CD4-positive, CD25-positive, alpha-beta regulatory T cell (primary cell): ENCODE measurements at regions not wholly inside any gene's neighbourhood (a gene's known extent, or its start where the extent isn't known, plus 50 kb on each side); places are given as distances from the start of the nearest gene placed in this dataset.

Experiments used
- ATAC-seq, 2 donors: fragments of 150-1000 bp; cut with Tn5 transposase; one replicate each; pipeline ENCODE4 v1.10.0; 2021; ENCODE audit warnings: low read depth in 2 of 2, moderate number of reproducible peaks in 2 of 2, moderate library complexity in 1 of 2
- DNase-seq, 3 donors: peaks; one replicate each; pipeline versions ENCODE4 v3.0.0 to v3.0.0-alpha.2; 2012 to 2022; ENCODE audit warnings: mixed read lengths in 1 of 3
- H3K27ac ChIP-seq: one replicate; pipeline ENCODE4 v1.7.0; 2013; ENCODE audit warnings: mild to moderate bottlenecking, low read length; ENCODE audit not compliant: insufficient read depth, poor library complexity, severe bottlenecking
- H3K27me3 ChIP-seq: one replicate; pipeline ENCODE4 v1.7.0; 2013; ENCODE audit warnings: low read length; ENCODE audit not compliant: control insufficient read depth, insufficient read depth
- H3K36me3 ChIP-seq: one replicate; pipeline ENCODE4 v1.7.0; 2013; ENCODE audit warnings: mild to moderate bottlenecking, low read length, moderate library complexity; ENCODE audit not compliant: control insufficient read depth, insufficient read depth
- H3K4me1 ChIP-seq: 2 replicates; pipeline ENCODE4 v1.7.0; 2013; ENCODE audit warnings: mild to moderate bottlenecking, low read length; ENCODE audit not compliant: insufficient read depth, control insufficient read depth, poor library complexity, severe bottlenecking
- H3K4me3 ChIP-seq: one replicate; pipeline ENCODE4 v1.7.0; 2013; ENCODE audit warnings: low read depth, mild to moderate bottlenecking, low read length, moderate library complexity
- H3K9me3 ChIP-seq, 2 experiments: 1 replicate in 1 of 2; 2 replicates in 1 of 2; pipeline ENCODE4 v1.7.0; 2013; ENCODE audit warnings: low read length in 2 of 2, mild to moderate bottlenecking in 1 of 2, moderate library complexity in 1 of 2; ENCODE audit not compliant: control insufficient read depth in 2 of 2
- H3K27ac Mint-ChIP-seq, 3 donors: one replicate each; pipeline ENCODE4 v1.8.0; 2020 to 2022; ENCODE audit warnings: mild to moderate bottlenecking in 3 of 3, mixed read lengths in 3 of 3, moderate library complexity in 2 of 3
- H3K27me3 Mint-ChIP-seq: one replicate; pipeline ENCODE4 v1.8.0; 2022; ENCODE audit warnings: mild to moderate bottlenecking, mixed read lengths
- H3K36me3 Mint-ChIP-seq: one replicate; pipeline ENCODE4 v1.8.0; 2020; ENCODE audit warnings: mixed read lengths
- H3K4me1 Mint-ChIP-seq, 4 donors: one replicate each; pipeline ENCODE4 v1.8.0; 2020 to 2022; ENCODE audit warnings: mixed read lengths in 4 of 4, mild to moderate bottlenecking in 1 of 4
- H3K4me3 Mint-ChIP-seq, 4 donors: one replicate each; pipeline ENCODE4 v1.8.0; 2020 to 2022; ENCODE audit warnings: mild to moderate bottlenecking in 4 of 4, mixed read lengths in 4 of 4, moderate library complexity in 3 of 4
- H3K9me3 Mint-ChIP-seq, 7 donors: one replicate each; pipeline ENCODE4 v1.8.0; 2020 to 2022; ENCODE audit warnings: mixed read lengths in 7 of 7, mild to moderate bottlenecking in 3 of 7, moderate library complexity in 2 of 7

DNA sequence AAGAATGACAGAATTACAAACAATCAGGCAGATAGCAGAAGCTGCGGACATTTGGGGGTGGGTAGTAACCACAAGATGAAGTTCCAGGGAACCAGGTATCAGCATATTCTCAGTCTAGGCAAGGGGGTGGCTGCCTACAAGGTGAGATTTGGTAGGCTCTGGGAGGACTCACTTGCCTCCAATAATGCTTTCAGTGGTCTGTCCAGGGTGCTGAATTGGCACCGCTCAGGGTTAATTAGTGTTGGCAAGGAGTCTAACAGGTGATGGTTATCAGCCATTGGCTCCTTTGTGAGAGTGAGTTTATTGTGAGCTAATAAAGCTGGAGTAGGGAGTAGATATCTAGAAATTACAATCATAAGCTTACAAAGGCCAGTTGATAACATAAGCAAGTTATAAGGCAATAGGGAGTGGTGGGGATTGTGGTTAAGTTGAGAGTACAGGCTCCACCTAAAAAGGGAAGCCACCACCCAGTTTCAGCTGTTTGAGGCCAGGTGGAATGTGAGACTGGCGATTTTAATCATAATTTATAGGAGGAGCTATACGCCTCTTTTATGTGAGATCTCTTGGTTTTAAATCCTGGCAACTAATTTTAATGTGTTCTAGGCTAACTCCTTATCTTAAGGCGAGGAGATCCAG lies 320.5 kb downstream of the MIAT start:
- H3K9me3 Mint-ChIP-seq = peaks cover 0 to 3% (median 0%) of the 10 kb centered on the region in 7 donors
- no peak overlapping the region for H3K27ac Mint-ChIP-seq
- H3K4me1 ChIP-seq = no peaks in the 10 kb centered on the region
- no peaks in the 10 kb centered on the region for H3K27me3 ChIP-seq
- DNase-seq (no peak), ATAC-seq (no peak)
- H3K27me3 Mint-ChIP-seq = no peaks in the 10 kb centered on the region
- H3K4me1 Mint-ChIP-seq = no peaks in the 10 kb centered on the region
- no peak overlapping the region for H3K4me3 ChIP-seq
- H3K4me3 Mint-ChIP-seq = no peak overlapping the region
- peaks cover 7% of the 10 kb centered on the region for H3K36me3 Mint-ChIP-seq
- H3K27ac ChIP-seq = no peak overlapping the region
- no peaks in the 10 kb centered on the region for H3K36me3 ChIP-seq
- H3K9me3 ChIP-seq = no peaks in the 10 kb centered on the region

- no peak overlapping the region for H3K4me3 Mint-ChIP-seq
- Histone ChIP-seq H3K27ac (no peak overlapping the region), H3K4me3 (no peak overlapping the region), H3K9me3 (no peaks in the 10 kb centered on the region), H3K36me3 (no peaks in the 10 kb centered on the region), H3K4me1 (no peaks in the 10 kb centered on the region), H3K27me3 (no peaks in the 10 kb centered on the region)
- DNase-seq (no peak), ATAC-seq (no peak)
- H3K4me1 Mint-ChIP-seq = no peaks in the 10 kb centered on the region
- no peaks in the 10 kb centered on the region for H3K27me3 Mint-ChIP-seq
- no peak overlapping the region for H3K27ac Mint-ChIP-seq
- H3K9me3 Mint-ChIP-seq = peaks cover 0 to 3% (median 0%) of the 10 kb centered on the region in 7 donors
- peaks cover 7% of the 10 kb centered on the region for H3K36me3 Mint-ChIP-seq
Observed at GRCh38 chr22:26979294-26979693, 321.9 kb downstream of the MIAT start.

- Histone ChIP-seq H3K4me1 (no peaks in the 10 kb centered on the region), H3K27ac (no peak overlapping the region), H3K27me3 (no peaks in the 10 kb centered on the region), H3K4me3 (no peak overlapping the region), H3K36me3 (no peaks in the 10 kb centered on the region), H3K9me3 (no peaks in the 10 kb centered on the region)
- ATAC-seq (no peak), DNase-seq (no peak)
- Mint-ChIP-seq H3K27me3 (no peaks in the 10 kb centered on the region), H3K27ac (no peak overlapping the region), H3K4me1 (no peaks in the 10 kb centered on the region), H3K9me3 (peaks cover 0 to 3% (median 0%) of the 10 kb centered on the region in 7 donors), H3K4me3 (no peak overlapping the region), H3K36me3 (peaks cover 7% of the 10 kb centered on the region)
Observed at GRCh38 chr22:26981111-26981510, 323.7 kb downstream of the MIAT start.

DNA sequence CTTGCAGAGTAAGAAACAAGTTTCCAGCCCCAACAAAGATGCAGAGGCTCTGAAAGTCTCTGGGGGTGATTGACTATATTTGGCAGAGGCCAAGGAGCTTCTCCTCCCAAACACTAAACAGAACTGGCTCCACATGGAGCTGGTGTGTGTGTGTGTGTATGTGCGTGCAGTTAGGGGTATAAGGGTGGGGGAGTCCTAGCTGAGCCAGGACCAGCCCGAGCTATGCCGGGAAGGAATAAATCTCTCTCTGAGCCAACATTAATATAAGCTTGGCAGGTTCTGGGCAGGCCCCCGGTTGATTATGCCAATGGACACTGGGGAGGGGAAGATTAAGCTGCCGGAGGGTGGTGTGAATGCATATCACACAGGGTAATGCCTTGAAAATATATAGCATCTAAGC lies 324.2 kb downstream of the MIAT start:
- H3K9me3 Mint-ChIP-seq = peaks cover 0 to 3% (median 0%) of the 10 kb centered on the region in 7 donors
- DNase-seq (no peak), ATAC-seq (no peak)
- Histone ChIP-seq H3K27me3 (no peaks in the 10 kb centered on the region), H3K4me3 (no peak overlapping the region), H3K36me3 (no peaks in the 10 kb centered on the region), H3K4me1 (no peaks in the 10 kb centered on the region), H3K27ac (no peak overlapping the region), H3K9me3 (no peaks in the 10 kb centered on the region)
- no peak overlapping the region for H3K4me3 Mint-ChIP-seq
- no peaks in the 10 kb centered on the region for H3K27me3 Mint-ChIP-seq
- H3K4me1 Mint-ChIP-seq = no peaks in the 10 kb centered on the region
- no peak overlapping the region for H3K27ac Mint-ChIP-seq
- H3K36me3 Mint-ChIP-seq = peaks cover 7% of the 10 kb centered on the region

- Mint-ChIP-seq H3K4me3 (no peak overlapping the region), H3K36me3 (peaks cover 7% of the 10 kb centered on the region), H3K4me1 (no peaks in the 10 kb centered on the region), H3K27me3 (no peaks in the 10 kb centered on the region), H3K9me3 (peaks cover 0 to 1% (median 0%) of the 10 kb centered on the region in 7 donors), H3K27ac (no peak overlapping the region)
- Histone ChIP-seq H3K4me3 (no peak overlapping the region), H3K36me3 (no peaks in the 10 kb centered on the region), H3K27ac (no peak overlapping the region), H3K9me3 (no peaks in the 10 kb centered on the region), H3K4me1 (no peaks in the 10 kb centered on the region), H3K27me3 (no peaks in the 10 kb centered on the region)
- DNase-seq (no peak), ATAC-seq (no peak)
Observed at GRCh38 chr22:26983311-26983710, 325.9 kb downstream of the MIAT start.

GRCh38 chr22:26985206-26985605 lies 327.8 kb downstream of the MIAT start:
- H3K4me1 Mint-ChIP-seq = no peaks in the 10 kb centered on the region
- no peak overlapping the region for H3K4me3 Mint-ChIP-seq
- H3K4me1 ChIP-seq = no peaks in the 10 kb centered on the region
- H3K36me3 ChIP-seq = no peaks in the 10 kb centered on the region
- ATAC-seq (no peak), DNase-seq (no peak)
- H3K4me3 ChIP-seq = no peak overlapping the region
- H3K27ac Mint-ChIP-seq = no peak overlapping the region
- no peaks in the 10 kb centered on the region for H3K27me3 Mint-ChIP-seq
- H3K27ac ChIP-seq = no peak overlapping the region
- H3K27me3 ChIP-seq = no peaks in the 10 kb centered on the region
- H3K36me3 Mint-ChIP-seq = peaks cover 7% of the 10 kb centered on the region
- H3K9me3 Mint-ChIP-seq = no peaks in the 10 kb centered on the region
- H3K9me3 ChIP-seq = no peaks in the 10 kb centered on the region

GRCh38 chr22:26985931-26986782 lies 328.8 kb downstream of the MIAT start:
- no peaks in the 10 kb centered on the region for H3K36me3 ChIP-seq
- no peaks in the 10 kb centered on the region for H3K4me1 Mint-ChIP-seq
- no peak for ATAC-seq
- no peaks in the 10 kb centered on the region for H3K36me3 Mint-ChIP-seq
- no peaks in the 10 kb centered on the region for H3K4me1 ChIP-seq
- no peaks in the 10 kb centered on the region for H3K9me3 ChIP-seq
- DNase-seq = no peak
- no peaks in the 10 kb centered on the region for H3K27me3 ChIP-seq
- H3K27me3 Mint-ChIP-seq = no peaks in the 10 kb centered on the region
- H3K4me3 ChIP-seq = no peak overlapping the region
- H3K4me3 Mint-ChIP-seq = no peak overlapping the region
- H3K27ac ChIP-seq = no peak overlapping the region
- peaks cover 0 to 1% (median 0%) of the 10 kb centered on the region in 7 donors for H3K9me3 Mint-ChIP-seq
- no peak overlapping the region for H3K27ac Mint-ChIP-seq

DNA sequence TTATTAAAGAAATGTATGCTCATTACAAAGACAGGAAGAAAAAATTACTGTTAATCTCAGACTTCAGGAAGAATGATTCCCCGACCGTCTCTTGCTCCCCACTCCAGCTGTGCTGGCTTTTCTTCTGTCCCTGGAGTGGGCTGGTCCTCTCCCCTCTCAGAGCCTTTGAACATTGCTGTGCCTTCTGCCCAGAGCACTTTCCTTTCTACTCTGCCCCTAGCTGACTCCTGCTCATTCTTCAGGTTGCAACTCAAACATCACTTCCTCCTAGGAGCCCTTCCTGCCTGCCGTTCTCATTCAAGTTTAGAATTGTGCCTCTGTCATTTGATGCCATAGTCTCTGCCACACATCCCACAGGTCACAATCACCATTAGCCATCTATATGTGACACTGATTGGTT lies 329.5 kb downstream of the MIAT start:
- ATAC-seq = no peak
- peaks cover 0 to 1% (median 0%) of the 10 kb centered on the region in 7 donors for H3K9me3 Mint-ChIP-seq

More for the DNA sequence above, 329.5 kb downstream of the MIAT start:
- H3K36me3 ChIP-seq = no peaks in the 10 kb centered on the region
- no peak overlapping the region for H3K27ac ChIP-seq
- Mint-ChIP-seq H3K4me1 (no peaks in the 10 kb centered on the region), H3K27me3 (no peaks in the 10 kb centered on the region), H3K27ac (no peak overlapping the region), H3K36me3 (no peaks in the 10 kb centered on the region), H3K4me3 (no peak overlapping the region)
- no peaks in the 10 kb centered on the region for H3K27me3 ChIP-seq
- H3K4me1 ChIP-seq = no peaks in the 10 kb centered on the region
- H3K9me3 ChIP-seq = no peaks in the 10 kb centered on the region
- no peak overlapping the region for H3K4me3 ChIP-seq
- no peak for DNase-seq
